Neural progenitor cell (in vitro differentiated cells): ENCODE measurements at regions not wholly inside any gene's neighbourhood (a gene's known extent, or its start where the extent isn't known, plus 50 kb on each side); places are given as distances from the start of the nearest gene placed in this dataset.

ENCODE experiments used
- DNase-seq: peaks from one replicate; pipeline ENCODE4 v3.0.0-alpha.2; 2016; ENCODE audit warnings: low spot score
- H2AFZ ChIP-seq: fragments of 200-600 bp; sonication (generic); replicated peaks from 2 replicates; pipeline ENCODE4 v1.6.1; 2016; ENCODE audit warnings: antibody characterized with exemption
- H3F3A ChIP-seq: fragments of 200-600 bp; sonication (generic); 2 replicates; pipeline ENCODE4 v1.6.1; 2016; ENCODE audit warnings: antibody characterized with exemption, low read depth
- H3K27ac ChIP-seq: fragments of 200-600 bp; sonication (generic); 2 replicates; pipeline ENCODE4 v1.5.1; 2016; ENCODE audit warnings: mild to moderate bottlenecking
- H3K27me3 ChIP-seq: fragments of 200-600 bp; sonication (generic); 2 replicates; pipeline ENCODE4 v1.6.1; 2016; ENCODE audit warnings: mild to moderate bottlenecking, moderate library complexity
- H3K36me3 ChIP-seq: fragments of 200-600 bp; sonication (generic); 2 replicates; pipeline ENCODE4 v1.5.1; 2016
- H3K4me1 ChIP-seq: fragments of 200-600 bp; sonication (generic); 2 replicates; pipeline ENCODE4 v1.6.1; 2016; ENCODE audit warnings: mixed run types
- H3K4me2 ChIP-seq: fragments of 200-600 bp; sonication (generic); 2 replicates; pipeline ENCODE4 v1.6.1; 2016
- H3K4me3 ChIP-seq: fragments of 200-600 bp; sonication (generic); 2 replicates; pipeline ENCODE4 v1.5.1; 2016
- H3K79me2 ChIP-seq: fragments of 200-600 bp; sonication (generic); 2 replicates; pipeline ENCODE4 v1.6.1; 2016; ENCODE audit warnings: low read depth
- H3K9ac ChIP-seq: fragments of 200-600 bp; sonication (generic); 2 replicates; pipeline ENCODE4 v1.6.1; 2016
- H3K9me3 ChIP-seq: fragments of 200-600 bp; sonication (generic); 2 replicates; pipeline ENCODE4 v1.5.1; 2016; ENCODE audit warnings: low read depth
- H4K20me1 ChIP-seq: fragments of 200-600 bp; sonication (generic); 2 replicates; pipeline ENCODE4 v1.6.1; 2016; ENCODE audit warnings: low read depth
- H3K27ac Mint-ChIP-seq: 3 replicates; pipeline ENCODE4 v1.8.0; 2021; ENCODE audit warnings: mixed read lengths
- H3K27me3 Mint-ChIP-seq: 2 replicates; pipeline ENCODE4 v1.8.0; 2022; ENCODE audit warnings: low read depth, mild to moderate bottlenecking, inconsistent platforms, moderate library complexity, mixed read lengths; ENCODE audit not compliant: insufficient read depth
- H3K36me3 Mint-ChIP-seq: 3 replicates; pipeline ENCODE4 v1.8.0; 2021; ENCODE audit warnings: mixed read lengths
- H3K4me1 Mint-ChIP-seq: 3 replicates; pipeline ENCODE4 v1.8.0; 2021; ENCODE audit warnings: mixed read lengths
- H3K4me3 Mint-ChIP-seq: 3 replicates; pipeline ENCODE4 v1.8.0; 2021; ENCODE audit warnings: mild to moderate bottlenecking, moderate library complexity, mixed read lengths
- H3K9me3 Mint-ChIP-seq: 3 replicates; pipeline ENCODE4 v1.8.0; 2020; ENCODE audit warnings: mixed read lengths
- CTCF ChIP-seq: fragments of 200-600 bp; sonication (generic); IDR thresholded peaks from 2 replicates; pipeline ENCODE4 v1.5.1; 2017; ENCODE audit warnings: antibody characterized with exemption, mild to moderate bottlenecking
- EZH2 ChIP-seq: fragments of 200-600 bp; sonication (generic); IDR thresholded peaks from 2 replicates; pipeline ENCODE4 v1.6.1; 2017; ENCODE audit warnings: antibody characterized with exemption, mild to moderate bottlenecking, moderate library complexity
- EZH2phosphoT487 ChIP-seq: fragments of 200-600 bp; sonication (generic); IDR thresholded peaks from 2 replicates; pipeline ENCODE4 v1.6.1; 2017; ENCODE audit warnings: antibody characterized with exemption

- H3K4me1 Mint-ChIP-seq, result no peaks in the 10 kb centered on the region
- Histone ChIP-seq H3K27me3 (no peaks in the 10 kb centered on the region), H3K4me2 (no peak overlapping the region), H3F3A (no peaks in the 10 kb centered on the region), H2AFZ (no peak overlapping the region), H3K4me1 (no peaks in the 10 kb centered on the region), H3K9me3 (no peaks in the 10 kb centered on the region), H3K36me3 (no peaks in the 10 kb centered on the region), H3K27ac (no peak overlapping the region), H3K4me3 (no peak overlapping the region), H4K20me1 (no peaks in the 10 kb centered on the region), H3K79me2 (no peaks in the 10 kb centered on the region), H3K9ac (no peak overlapping the region)
- peaks cover 3% of the 10 kb centered on the region for H3K9me3 Mint-ChIP-seq
- H3K27me3 Mint-ChIP-seq, result no peaks in the 10 kb centered on the region
- TF ChIP-seq CTCF (no peak), EZH2phosphoT487 (no peak), EZH2 (no peak)
- no peaks in the 10 kb centered on the region for H3K36me3 Mint-ChIP-seq
- no peak for DNase-seq
- no peak overlapping the region for H3K4me3 Mint-ChIP-seq
- H3K27ac Mint-ChIP-seq, result no peak overlapping the region
Measured at GRCh38 chr13:50299546-50300249, 284.5 kb downstream of the KCNRG start.

- Histone ChIP-seq H3K4me1 (no peaks in the 10 kb centered on the region), H2AFZ (no peak overlapping the region), H3K79me2 (no peaks in the 10 kb centered on the region), H3F3A (no peaks in the 10 kb centered on the region), H3K4me2 (no peak overlapping the region), H3K27me3 (no peaks in the 10 kb centered on the region), H3K27ac (no peak overlapping the region), H3K4me3 (no peak overlapping the region), H3K9me3 (no peaks in the 10 kb centered on the region), H4K20me1 (no peaks in the 10 kb centered on the region), H3K9ac (no peak overlapping the region), H3K36me3 (no peaks in the 10 kb centered on the region)
- Mint-ChIP-seq H3K9me3 (peaks cover 11% of the 10 kb centered on the region), H3K27me3 (no peaks in the 10 kb centered on the region), H3K27ac (no peak overlapping the region), H3K36me3 (no peaks in the 10 kb centered on the region), H3K4me1 (no peaks in the 10 kb centered on the region), H3K4me3 (no peak overlapping the region)
- TF ChIP-seq CTCF (no peak), EZH2 (no peak), EZH2phosphoT487 (no peak)
- DNase-seq, result no peak
Measured at GRCh38 chr13:50303963-50304721, 288.9 kb downstream of the KCNRG start.

GRCh38 chr13:50306156-50306555, 290.9 kb downstream of the KCNRG start:
- Histone ChIP-seq H3K4me2 (no peak overlapping the region), H3K27ac (no peak overlapping the region), H4K20me1 (no peaks in the 10 kb centered on the region), H2AFZ (no peak overlapping the region), H3K4me3 (no peak overlapping the region), H3K27me3 (no peaks in the 10 kb centered on the region), H3K9me3 (no peaks in the 10 kb centered on the region), H3K79me2 (no peaks in the 10 kb centered on the region), H3K9ac (no peak overlapping the region), H3K36me3 (no peaks in the 10 kb centered on the region), H3F3A (no peaks in the 10 kb centered on the region), H3K4me1 (peaks cover 12% of the 10 kb centered on the region)
- Mint-ChIP-seq H3K27me3 (no peaks in the 10 kb centered on the region), H3K27ac (no peak overlapping the region), H3K4me1 (peaks cover 3% of the 10 kb centered on the region), H3K36me3 (no peaks in the 10 kb centered on the region), H3K4me3 (no peak overlapping the region), H3K9me3 (peaks cover 11% of the 10 kb centered on the region)
- no peak for DNase-seq
- TF ChIP-seq CTCF (no peak), EZH2 (no peak), EZH2phosphoT487 (no peak)
